GM23248 (cell line): ENCODE measurements at regions not wholly inside any gene's neighbourhood (a gene's known extent, or its start where the extent isn't known, plus 50 kb on each side); places are given as distances from the start of the nearest gene placed in this dataset.

Experiments used
- EZH2 ChIP-seq: fragments of 200-600 bp; sonication (generic); IDR thresholded peaks from 2 replicates; pipeline ENCODE4 v1.6.1; 2018; ENCODE audit warnings: antibody characterized with exemption, mild to moderate bottlenecking; ENCODE audit not compliant: insufficient read depth, poor library complexity, severe bottlenecking
- EZH2phosphoT487 ChIP-seq: fragments of 200-600 bp; sonication (generic); IDR thresholded peaks from 2 replicates; pipeline ENCODE4 v1.6.1; 2018; ENCODE audit warnings: antibody characterized with exemption, moderate library complexity, mild to moderate bottlenecking, low read depth; ENCODE audit not compliant: insufficient read depth

DNA sequence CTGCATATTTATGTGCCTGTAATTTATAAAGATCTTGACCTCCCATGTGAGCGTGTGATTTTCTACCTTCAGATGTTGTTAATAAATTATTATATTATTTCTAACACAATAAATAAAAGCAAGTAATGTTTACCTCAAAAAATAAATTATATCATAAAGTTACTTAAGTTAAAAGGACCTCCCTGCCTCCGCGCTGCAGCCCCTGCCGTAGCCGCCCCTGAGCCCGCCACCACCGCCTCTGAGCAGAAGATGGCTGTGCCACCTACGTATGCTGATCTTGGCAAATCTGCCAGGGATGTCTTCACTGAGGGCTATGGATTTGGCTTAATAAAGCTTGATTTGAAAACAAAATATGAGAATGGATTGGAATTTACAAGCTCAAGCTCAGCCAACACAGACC lies 119.6 kb upstream of the BRWD3 start:
- TF ChIP-seq EZH2phosphoT487: no peak
- no peak for TF ChIP-seq EZH2
